ENCODE measurements at regions not wholly inside any gene's neighbourhood (a gene's known extent, or its start where the extent isn't known, plus 50 kb on each side); places are given as distances from the start of the nearest gene placed in this dataset.

DNA sequence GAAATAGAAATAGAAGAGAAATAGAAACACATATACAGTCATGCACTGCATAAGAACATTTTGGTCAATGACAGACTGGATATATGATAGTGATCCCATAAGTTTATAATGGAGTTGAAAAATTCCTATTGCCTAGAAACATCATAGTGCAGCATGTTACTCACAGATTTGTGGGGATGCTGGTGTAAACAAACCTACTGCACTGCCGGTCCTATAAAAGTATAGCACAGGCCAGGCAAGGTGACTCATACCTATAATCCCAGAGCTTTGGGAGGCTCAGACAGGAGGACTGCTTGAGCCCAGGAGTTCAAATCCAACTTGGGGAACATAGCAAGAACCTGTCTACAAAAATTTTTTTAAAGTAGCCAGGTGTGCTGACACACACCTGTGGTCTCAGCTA is 240.6 kb upstream of the MAP3K1 start:
- Histone ChIP-seq H3K27me3 (no peaks in the 10 kb centered on the region), H3K36me3 (no peaks in the 10 kb centered on the region), H3K9me3 (no peaks in the 10 kb centered on the region), H3K4me1 (peaks cover 0 to 3% (median 0%) of the 10 kb centered on the region in 4 donors), H3K4me3 (no peak overlapping the region), H3K27ac (no peak overlapping the region)
- DNase-seq (no peak), ATAC-seq (ENCODE audit: low FRiP score in 2 of 2) (no peak)
- 87 to 100% methylated on average over 1 of the region's 1 CpG for whole genome bisulfite sequencing, 2 donors
- TF ChIP-seq EP300 (IDR thresholded peaks at IDR 0.05) (no peak), POLR2AphosphoS5 (IDR thresholded peaks at IDR 0.05) (no peak), POLR2A (IDR thresholded peaks at IDR 0.05) (no peak), CTCF (IDR thresholded peaks at IDR 0.05) (no peak)

GRCh38 chr5:56569566-56569965 is 245.8 kb upstream of the MAP3K1 start:
- ATAC-seq (ENCODE audit: low FRiP score in 2 of 2) (peak in 1 of 2 donors; percentile 76), DNase-seq (no peak)
- WGBS, 2 donors = 44 to 54% methylated on average over 1 of the region's 1 CpG
- H3K27me3 ChIP-seq = no peaks in the 10 kb centered on the region
- peaks cover 0 to 7% (median 2%) of the 10 kb centered on the region in 4 donors for H3K4me1 ChIP-seq
- no peak for TF ChIP-seq CTCF (IDR thresholded peaks at IDR 0.05)
- no peak for TF ChIP-seq POLR2A (IDR thresholded peaks at IDR 0.05)
- TF ChIP-seq POLR2AphosphoS5 (IDR thresholded peaks at IDR 0.05) = no peak
- no peak for TF ChIP-seq EP300 (IDR thresholded peaks at IDR 0.05)
- H3K27ac ChIP-seq = no peak overlapping the region
- no peaks in the 10 kb centered on the region for H3K9me3 ChIP-seq
- no peak overlapping the region for H3K4me3 ChIP-seq
- no peaks in the 10 kb centered on the region for H3K36me3 ChIP-seq

- H3K27ac ChIP-seq = no peak overlapping the region
- ATAC-seq (ENCODE audit: low FRiP score in 2 of 2) = no peak
- H3K9me3 ChIP-seq = no peaks in the 10 kb centered on the region
- no peak for TF ChIP-seq CTCF (IDR thresholded peaks at IDR 0.05)
- no peak for TF ChIP-seq POLR2A (IDR thresholded peaks at IDR 0.05)
- TF ChIP-seq POLR2AphosphoS5 (IDR thresholded peaks at IDR 0.05) = no peak
- no peak for TF ChIP-seq EP300 (IDR thresholded peaks at IDR 0.05)
- 45 to 48% methylated on average over 3 of the region's 3 CpGs for WGBS, 2 donors
- no peak overlapping the region for H3K4me3 ChIP-seq
- H3K4me1 ChIP-seq = peaks cover 0 to 7% (median 2%) of the 10 kb centered on the region in 4 donors
- no peaks in the 10 kb centered on the region for H3K27me3 ChIP-seq
- DNase-seq = no peak
- no peaks in the 10 kb centered on the region for H3K36me3 ChIP-seq
These were observed 246.3 kb upstream of the MAP3K1 start for GRCh38 chr5:56569076-56569475.

DNA sequence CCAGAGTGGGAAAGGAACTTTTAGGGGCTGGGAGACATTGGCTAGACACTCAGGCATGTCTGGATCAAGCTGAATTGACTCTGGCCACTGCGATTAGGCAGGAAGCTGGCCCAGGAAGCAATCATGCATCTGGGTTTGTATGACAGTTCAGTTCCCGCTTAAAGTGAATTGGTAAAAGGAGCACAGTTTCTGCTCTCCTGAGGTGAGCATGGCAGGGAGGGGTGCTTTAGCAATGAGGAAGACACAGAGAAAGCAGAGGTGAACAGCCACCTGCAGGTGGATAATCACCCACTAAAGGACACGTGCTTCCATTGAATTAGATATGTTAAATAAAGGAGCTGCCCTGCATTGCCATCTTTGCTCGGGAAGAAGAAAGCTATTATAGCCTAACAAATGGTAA is 248.1 kb upstream of the MAP3K1 start:
- no peak for ATAC-seq (ENCODE audit: low FRiP score in 2 of 2)
- no peaks in the 10 kb centered on the region for H3K27me3 ChIP-seq
- peaks cover 0 to 7% (median 2%) of the 10 kb centered on the region in 4 donors for H3K4me1 ChIP-seq
- H3K9me3 ChIP-seq = no peaks in the 10 kb centered on the region
- no peak for TF ChIP-seq POLR2AphosphoS5 (IDR thresholded peaks at IDR 0.05)
- no peak for TF ChIP-seq CTCF (IDR thresholded peaks at IDR 0.05)
- TF ChIP-seq POLR2A (IDR thresholded peaks at IDR 0.05) = no peak
- no peak for TF ChIP-seq EP300 (IDR thresholded peaks at IDR 0.05)
- H3K36me3 ChIP-seq = no peaks in the 10 kb centered on the region
- H3K27ac ChIP-seq = no peak overlapping the region
- no peak for DNase-seq
- H3K4me3 ChIP-seq = no peak overlapping the region
- 68 to 74% methylated on average over 4 of the region's 4 CpGs for WGBS, 2 donors

Data from upper lobe of left lung (tissue), 6 donors.